OCI-LY1 (cell line): ENCODE measurements at regions not wholly inside any gene's neighbourhood (a gene's known extent, or its start where the extent isn't known, plus 50 kb on each side); places are given as distances from the start of the nearest gene placed in this dataset.

Source experiments
- H2AFZ ChIP-seq: fragments of 200-600 bp; sonication (generic), shearing (Covaris generic); 2 replicates; pipeline ENCODE4 v1.6.0; 2014; ENCODE audit warnings: antibody characterized with exemption, mild to moderate bottlenecking, low read length
- H3F3A ChIP-seq: fragments of 200-600 bp; sonication (generic), shearing (Covaris generic); 2 replicates; pipeline ENCODE4 v1.6.0; 2014; ENCODE audit warnings: mild to moderate bottlenecking, antibody characterized with exemption, low read length, moderate library complexity; ENCODE audit not compliant: insufficient read depth
- H3K27ac ChIP-seq: fragments of 200-600 bp; sonication (generic); 2 replicates; pipeline ENCODE4 v1.5.1; 2014; ENCODE audit warnings: low read length, mixed run types, mild to moderate bottlenecking, low read depth; ENCODE audit not compliant: poor library complexity, severe bottlenecking
- H3K27me3 ChIP-seq: fragments of 200-600 bp; sonication (generic); 2 replicates; pipeline ENCODE4 v1.6.0; 2014; ENCODE audit warnings: antibody characterized with exemption, mild to moderate bottlenecking, low read length, moderate library complexity; ENCODE audit not compliant: insufficient read depth
- H3K36me3 ChIP-seq: fragments of 200-600 bp; sonication (generic); 2 replicates; pipeline ENCODE4 v1.6.1; 2014; ENCODE audit warnings: mild to moderate bottlenecking, antibody characterized with exemption, low read length, moderate library complexity, mixed read lengths; ENCODE audit not compliant: insufficient read depth
- H3K4me1 ChIP-seq: fragments of 200-600 bp; sonication (generic); 2 replicates; pipeline ENCODE4 v1.5.1; 2014; ENCODE audit warnings: mild to moderate bottlenecking, low read length, moderate library complexity; ENCODE audit not compliant: insufficient read depth, severe bottlenecking
- H3K4me2 ChIP-seq: fragments of 200-600 bp; sonication (generic), shearing (Covaris generic); 2 replicates; pipeline ENCODE4 v1.6.1; 2014; ENCODE audit warnings: low read length
- H3K4me3 ChIP-seq: fragments of 200-600 bp; sonication (generic); 2 replicates; pipeline ENCODE4 v1.5.1; 2014; ENCODE audit warnings: low read length, low read depth, mild to moderate bottlenecking, mixed read lengths; ENCODE audit not compliant: poor library complexity, severe bottlenecking
- H3K79me2 ChIP-seq: fragments of 200-600 bp; shearing (Covaris generic); 2 replicates; pipeline ENCODE4 v1.6.1; 2016; ENCODE audit warnings: mixed run types, low read length, mixed read lengths; ENCODE audit not compliant: insufficient read depth
- H3K9ac ChIP-seq: fragments of 200-600 bp; sonication (generic), shearing (Covaris generic); 2 replicates; pipeline ENCODE4 v1.6.1; 2014; ENCODE audit warnings: mild to moderate bottlenecking, low read length, mixed read lengths
- H3K9me2 ChIP-seq: fragments of 200-600 bp; sonication (generic), shearing (Covaris generic); 2 replicates; pipeline ENCODE4 v1.6.1; 2014; ENCODE audit warnings: low read depth, mild to moderate bottlenecking, low read length, mixed read lengths
- H3K9me3 ChIP-seq: fragments of 200-600 bp; shearing (Covaris generic); 2 replicates; pipeline ENCODE4 v1.6.1; 2014; ENCODE audit warnings: low read length, mixed read lengths
- H4K20me1 ChIP-seq: fragments of 200-600 bp; sonication (generic), shearing (Covaris generic); 2 replicates; pipeline ENCODE4 v1.6.0; 2016; ENCODE audit warnings: mild to moderate bottlenecking, low read length; ENCODE audit not compliant: insufficient read depth
- EZH2 ChIP-seq: fragments of 200-600 bp; sonication (generic), shearing (Covaris generic); IDR thresholded peaks from 2 replicates; pipeline ENCODE4 v1.8.0; 2017; ENCODE audit warnings: borderline replicate concordance, mixed run types, mild to moderate bottlenecking, antibody characterized with exemption, low read length, moderate library complexity, mixed read lengths
- TF ChIP-seq, protein P1 (sequence below): fragments of 200-600 bp; sonication (generic), shearing (Covaris generic); IDR thresholded peaks from 2 replicates; pipeline ENCODE4 v1.5.1; 2017; ENCODE audit warnings: mild to moderate bottlenecking, antibody characterized with exemption, low read length, moderate library complexity, mixed read lengths

DNA sequence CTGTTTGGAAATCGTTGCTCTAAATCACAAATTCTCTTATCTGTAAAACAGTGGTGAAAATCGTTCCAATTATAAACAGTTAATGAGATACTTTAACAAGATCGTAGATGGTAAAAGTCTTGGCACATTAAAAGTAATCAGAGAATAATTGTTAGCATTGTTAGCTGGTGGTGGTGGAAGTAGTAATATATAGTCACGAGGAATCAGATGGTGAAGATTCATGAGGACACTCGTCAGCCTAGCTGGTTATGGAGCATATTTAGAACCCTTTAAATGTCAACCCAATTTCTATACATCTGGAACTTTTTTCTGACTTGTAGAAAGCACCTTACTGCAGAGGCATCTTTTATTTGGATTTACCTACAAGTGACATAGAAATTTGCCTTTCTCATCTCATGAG is 190.8 kb downstream of the TLE1 start:
- no peak overlapping the region for H2AFZ ChIP-seq
- no peak for TF ChIP-seq EZH2
- TF ChIP-seq, protein P1, sequence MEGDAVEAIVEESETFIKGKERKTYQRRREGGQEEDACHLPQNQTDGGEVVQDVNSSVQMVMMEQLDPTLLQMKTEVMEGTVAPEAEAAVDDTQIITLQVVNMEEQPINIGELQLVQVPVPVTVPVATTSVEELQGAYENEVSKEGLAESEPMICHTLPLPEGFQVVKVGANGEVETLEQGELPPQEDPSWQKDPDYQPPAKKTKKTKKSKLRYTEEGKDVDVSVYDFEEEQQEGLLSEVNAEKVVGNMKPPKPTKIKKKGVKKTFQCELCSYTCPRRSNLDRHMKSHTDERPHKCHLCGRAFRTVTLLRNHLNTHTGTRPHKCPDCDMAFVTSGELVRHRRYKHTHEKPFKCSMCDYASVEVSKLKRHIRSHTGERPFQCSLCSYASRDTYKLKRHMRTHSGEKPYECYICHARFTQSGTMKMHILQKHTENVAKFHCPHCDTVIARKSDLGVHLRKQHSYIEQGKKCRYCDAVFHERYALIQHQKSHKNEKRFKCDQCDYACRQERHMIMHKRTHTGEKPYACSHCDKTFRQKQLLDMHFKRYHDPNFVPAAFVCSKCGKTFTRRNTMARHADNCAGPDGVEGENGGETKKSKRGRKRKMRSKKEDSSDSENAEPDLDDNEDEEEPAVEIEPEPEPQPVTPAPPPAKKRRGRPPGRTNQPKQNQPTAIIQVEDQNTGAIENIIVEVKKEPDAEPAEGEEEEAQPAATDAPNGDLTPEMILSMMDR: no peak
- H3K27ac ChIP-seq: no peak overlapping the region

DNA sequence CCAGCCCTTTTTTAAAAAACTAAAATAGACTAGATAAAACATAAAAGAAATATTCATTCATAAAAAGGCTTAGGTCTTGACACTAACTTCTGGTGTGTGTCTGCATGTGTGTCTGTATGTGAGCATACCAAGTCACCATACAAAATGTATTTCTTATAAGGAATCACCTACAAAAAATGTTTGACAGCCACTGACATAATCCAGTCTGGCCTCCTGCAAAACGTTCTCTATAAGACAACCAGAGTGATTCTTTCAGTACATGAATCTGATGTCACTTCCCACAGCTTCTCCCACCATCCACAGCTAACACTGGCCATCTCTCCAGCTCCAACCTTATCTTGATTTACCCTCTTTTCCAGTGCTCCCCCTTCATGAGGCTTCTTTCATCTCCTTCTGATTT is 192.3 kb downstream of the TLE1 start:
- no peak overlapping the region for H3K4me2 ChIP-seq
- H3K4me3 ChIP-seq: no peak overlapping the region
- no peaks in the 10 kb centered on the region for H3K4me1 ChIP-seq
- H3K79me2 ChIP-seq: no peaks in the 10 kb centered on the region
- H4K20me1 ChIP-seq: no peaks in the 10 kb centered on the region
- H3K9me2 ChIP-seq: no peaks in the 10 kb centered on the region
- no peaks in the 10 kb centered on the region for H3K36me3 ChIP-seq
- H2AFZ ChIP-seq: no peak overlapping the region
- TF ChIP-seq EZH2: no peak
- TF ChIP-seq, protein P1: no peak
- H3K27me3 ChIP-seq: no peaks in the 10 kb centered on the region
- no peak overlapping the region for H3K9ac ChIP-seq
- H3K27ac ChIP-seq: no peak overlapping the region
- H3K9me3 ChIP-seq: no peaks in the 10 kb centered on the region
- no peaks in the 10 kb centered on the region for H3F3A ChIP-seq

More for the DNA sequence above, 190.8 kb downstream of the TLE1 start:
- no peaks in the 10 kb centered on the region for H3K4me1 ChIP-seq
- H3K27me3 ChIP-seq: no peaks in the 10 kb centered on the region
- no peak overlapping the region for H3K9ac ChIP-seq
- H3K9me3 ChIP-seq: no peaks in the 10 kb centered on the region
- no peaks in the 10 kb centered on the region for H3F3A ChIP-seq
- no peaks in the 10 kb centered on the region for H4K20me1 ChIP-seq
- no peaks in the 10 kb centered on the region for H3K79me2 ChIP-seq
- H3K9me2 ChIP-seq: no peaks in the 10 kb centered on the region
- H3K36me3 ChIP-seq: no peaks in the 10 kb centered on the region
- H3K4me2 ChIP-seq: no peak overlapping the region
- no peak overlapping the region for H3K4me3 ChIP-seq

DNA sequence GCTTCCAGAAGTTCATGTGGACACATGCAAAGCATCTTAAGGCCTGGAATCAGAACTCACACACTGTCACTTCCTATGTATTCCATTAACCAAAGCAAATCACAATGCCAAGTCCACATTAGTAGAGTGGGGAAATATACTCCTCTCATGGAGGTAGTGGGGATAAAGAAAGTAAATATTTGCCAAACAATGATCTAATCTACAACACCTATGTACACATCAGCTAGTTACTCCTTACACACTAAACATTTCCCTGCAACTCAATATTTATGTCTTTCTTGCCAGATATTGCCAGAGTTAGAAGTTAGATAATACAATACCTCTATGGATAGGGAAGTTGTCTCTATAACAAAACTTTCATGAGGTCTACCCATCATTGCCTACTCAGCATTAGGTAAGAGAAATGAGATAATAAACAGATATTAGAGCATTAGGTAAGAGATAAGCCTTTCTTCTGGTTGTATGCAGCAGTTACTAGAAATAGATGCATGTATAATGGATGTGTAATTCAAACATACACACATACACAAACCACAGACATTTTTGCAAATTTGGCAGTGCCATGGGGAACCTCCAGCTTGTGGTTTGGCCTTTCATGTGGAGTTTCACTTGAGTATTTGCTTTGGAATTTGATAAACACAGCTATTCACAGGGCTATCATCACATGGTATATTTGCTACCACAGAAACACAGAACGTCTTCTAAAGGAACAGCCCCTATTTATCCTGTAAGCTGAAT is 196.5 kb downstream of the TLE1 start:
- H3K4me2 ChIP-seq: no peak overlapping the region
- H3K27ac ChIP-seq: no peak overlapping the region
- H3K9ac ChIP-seq: no peak overlapping the region
- no peaks in the 10 kb centered on the region for H3K27me3 ChIP-seq
- no peaks in the 10 kb centered on the region for H3K79me2 ChIP-seq
- H3K9me2 ChIP-seq: no peaks in the 10 kb centered on the region
- H3K9me3 ChIP-seq: no peaks in the 10 kb centered on the region
- no peak overlapping the region for H3K4me3 ChIP-seq
- no peaks in the 10 kb centered on the region for H3F3A ChIP-seq
- no peaks in the 10 kb centered on the region for H3K36me3 ChIP-seq
- H3K4me1 ChIP-seq: no peaks in the 10 kb centered on the region
- TF ChIP-seq, protein P1: no peak
- no peak for TF ChIP-seq EZH2
- H2AFZ ChIP-seq: no peak overlapping the region
- H4K20me1 ChIP-seq: no peaks in the 10 kb centered on the region
